Right atrium auricular region (tissue), 2 donors: ENCODE measurements at regions not wholly inside any gene's neighbourhood (a gene's known extent, or its start where the extent isn't known, plus 50 kb on each side); places are given as distances from the start of the nearest gene placed in this dataset.

Source experiments
- DNase-seq: peaks from one replicate; pipeline ENCODE4 v3.0.0-alpha.2; 2019; ENCODE audit warnings: low spot score
- H3K27ac ChIP-seq, 2 donors: fragments of 200-600 bp; sonication (generic); 1 replicate in 1 of 2; 2 replicates in 1 of 2; pipeline ENCODE4 v1.5.1; 2016 to 2019
- H3K27me3 ChIP-seq, 2 donors: fragments of 200-600 bp; sonication (generic); one replicate each; pipeline versions ENCODE4 v1.5.1 to v1.6.0; 2017 to 2019
- H3K36me3 ChIP-seq: fragments of 200-600 bp; sonication (generic); one replicate; pipeline ENCODE4 v1.5.1; 2016
- H3K4me1 ChIP-seq, 2 donors: fragments of 200-600 bp; sonication (generic); one replicate each; pipeline versions ENCODE4 v1.5.1 to v1.6.0; 2017 to 2019
- H3K4me3 ChIP-seq, 2 donors: fragments of 200-600 bp; sonication (generic); 1 replicate in 1 of 2; 2 replicates in 1 of 2; pipeline ENCODE4 v1.5.1; 2017 to 2019; ENCODE audit warnings: mild to moderate bottlenecking in 1 of 2, moderate library complexity in 1 of 2
- H3K9me3 ChIP-seq, 2 donors: fragments of 200-600 bp; sonication (generic); one replicate each; pipeline ENCODE4 v1.5.1; 2019
- CTCF ChIP-seq, 2 donors: fragments of 200-600 bp; sonication (generic); IDR thresholded peaks; one replicate each; pipeline ENCODE4 v1.5.1; 2019; ENCODE audit warnings: antibody characterized with exemption in 2 of 2

- no peaks in the 10 kb centered on the region for H3K27me3 ChIP-seq
- no peak for TF ChIP-seq CTCF (IDR thresholded peaks at IDR 0.05)
- H3K4me1 ChIP-seq: no peaks in the 10 kb centered on the region
- H3K4me3 ChIP-seq: no peak overlapping the region
- no peak for DNase-seq
- H3K27ac ChIP-seq: no peak overlapping the region
- no peaks in the 10 kb centered on the region for H3K36me3 ChIP-seq
- no peaks in the 10 kb centered on the region for H3K9me3 ChIP-seq
Measured at GRCh38 chr4:127140306-127140705, 492.5 kb upstream of the INTU start.

GRCh38 chr4:127141856-127142255 lies 490.9 kb upstream of the INTU start:
- no peak for DNase-seq
- no peak overlapping the region for H3K4me3 ChIP-seq
- no peak for TF ChIP-seq CTCF (IDR thresholded peaks at IDR 0.05)

DNA sequence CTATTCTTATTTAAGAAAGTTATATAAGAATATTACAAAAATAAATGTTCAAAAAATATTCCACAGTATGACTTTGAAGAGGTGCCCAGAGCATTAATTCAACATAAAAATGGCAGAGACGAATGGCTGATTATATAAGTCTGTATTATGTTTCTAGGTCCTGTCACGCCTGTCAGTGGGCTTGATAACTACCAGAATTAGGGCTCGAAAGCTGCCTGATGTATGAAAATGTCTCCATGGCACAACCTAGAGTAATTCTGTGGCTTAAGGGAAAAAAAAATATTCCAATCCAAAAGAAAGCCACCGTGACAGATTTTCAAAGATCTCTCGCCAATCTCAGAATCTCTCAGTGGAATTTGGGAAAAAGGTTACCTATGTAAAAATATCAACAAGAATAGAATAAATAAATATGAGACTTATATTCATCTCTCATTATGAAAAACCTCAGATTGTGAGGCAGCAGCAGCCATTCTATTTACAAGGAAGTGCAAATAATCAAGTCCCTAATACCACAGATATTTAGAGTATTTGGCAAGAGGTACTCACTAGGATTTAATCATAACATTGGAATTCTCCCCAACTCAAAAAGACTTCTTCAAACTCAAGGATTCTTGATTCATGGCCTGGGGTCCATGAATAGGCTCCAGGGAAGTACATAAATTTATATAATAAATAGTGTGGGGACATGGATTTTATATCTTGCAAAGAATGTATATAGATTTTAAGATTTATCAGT lies 489.1 kb upstream of the INTU start:
- TF ChIP-seq CTCF (IDR thresholded peaks at IDR 0.05): no peak
- H3K4me3 ChIP-seq: no peak overlapping the region

More at GRCh38 chr4:127141856-127142255, 490.9 kb upstream of the INTU start:
- H3K27ac ChIP-seq: no peak overlapping the region
- H3K27me3 ChIP-seq: no peaks in the 10 kb centered on the region
- no peaks in the 10 kb centered on the region for H3K36me3 ChIP-seq
- no peaks in the 10 kb centered on the region for H3K9me3 ChIP-seq
- no peaks in the 10 kb centered on the region for H3K4me1 ChIP-seq

DNA sequence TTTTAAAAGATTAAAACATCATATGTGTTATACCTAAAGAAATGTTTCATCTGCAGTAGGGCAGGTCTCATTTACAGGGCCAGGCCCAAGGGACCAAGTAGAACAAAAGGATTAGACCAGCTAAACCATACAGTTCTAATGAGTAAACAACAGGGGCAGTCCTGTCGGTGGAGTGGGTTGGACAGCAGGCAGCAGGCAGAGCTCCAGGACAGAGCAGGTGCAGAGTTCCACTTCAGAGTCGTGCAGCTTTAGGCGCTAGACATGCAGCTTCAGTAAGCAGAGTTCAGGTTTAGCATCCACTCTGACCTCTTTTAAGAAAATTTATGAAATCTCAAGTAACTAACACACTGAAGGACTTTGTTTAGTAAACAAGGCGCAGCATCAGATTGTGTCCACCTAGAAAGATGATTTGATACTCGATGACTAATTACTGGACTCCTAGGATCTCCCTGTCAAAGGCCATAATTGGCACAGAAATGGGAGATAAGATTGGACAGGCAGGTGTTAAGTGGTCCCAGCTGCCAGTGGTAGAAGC lies 487.7 kb upstream of the INTU start:
- no peak for TF ChIP-seq CTCF (IDR thresholded peaks at IDR 0.05)
- H3K36me3 ChIP-seq: no peaks in the 10 kb centered on the region
- H3K4me1 ChIP-seq: no peaks in the 10 kb centered on the region
- no peaks in the 10 kb centered on the region for H3K27me3 ChIP-seq
- no peak for DNase-seq
- H3K27ac ChIP-seq: no peak overlapping the region
- no peaks in the 10 kb centered on the region for H3K9me3 ChIP-seq
- H3K4me3 ChIP-seq: no peak overlapping the region

More for the DNA sequence above, 489.1 kb upstream of the INTU start:
- H3K27me3 ChIP-seq: no peaks in the 10 kb centered on the region
- no peaks in the 10 kb centered on the region for H3K4me1 ChIP-seq
- no peaks in the 10 kb centered on the region for H3K36me3 ChIP-seq
- H3K9me3 ChIP-seq: no peaks in the 10 kb centered on the region
- no peak overlapping the region for H3K27ac ChIP-seq
- DNase-seq: no peak

GRCh38 chr4:127148165-127148564 lies 484.6 kb upstream of the INTU start:
- H3K36me3 ChIP-seq: no peaks in the 10 kb centered on the region
- H3K4me1 ChIP-seq: no peaks in the 10 kb centered on the region
- DNase-seq: no peak
- no peak overlapping the region for H3K4me3 ChIP-seq
- no peak overlapping the region for H3K27ac ChIP-seq
- TF ChIP-seq CTCF (IDR thresholded peaks at IDR 0.05): no peak
- no peaks in the 10 kb centered on the region for H3K27me3 ChIP-seq
- H3K9me3 ChIP-seq: peaks cover 0 to 4% of the 10 kb centered on the region in 2 donors
